ENCODE measurements at regions not wholly inside any gene's neighbourhood (a gene's known extent, or its start where the extent isn't known, plus 50 kb on each side); places are given as distances from the start of the nearest gene placed in this dataset.

DNA sequence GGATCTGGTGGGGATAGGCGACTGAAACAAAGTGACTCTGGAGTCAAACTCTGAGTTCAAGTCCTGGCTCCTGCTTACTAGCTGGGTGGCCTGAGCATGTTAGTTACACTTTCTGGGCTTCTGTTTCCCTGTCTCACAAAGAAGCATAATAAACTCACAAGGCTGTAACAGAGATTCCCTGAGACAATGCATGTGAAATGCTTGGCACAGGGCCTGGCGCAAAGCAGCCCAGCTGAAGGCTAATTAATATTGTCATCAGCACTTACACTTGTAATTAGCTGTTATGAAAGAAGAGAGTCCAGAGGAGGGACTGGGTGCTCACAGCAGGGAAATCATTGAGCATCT, 64.1 kb upstream of the SPOCK1 start:
- TF ChIP-seq, protein P1, sequence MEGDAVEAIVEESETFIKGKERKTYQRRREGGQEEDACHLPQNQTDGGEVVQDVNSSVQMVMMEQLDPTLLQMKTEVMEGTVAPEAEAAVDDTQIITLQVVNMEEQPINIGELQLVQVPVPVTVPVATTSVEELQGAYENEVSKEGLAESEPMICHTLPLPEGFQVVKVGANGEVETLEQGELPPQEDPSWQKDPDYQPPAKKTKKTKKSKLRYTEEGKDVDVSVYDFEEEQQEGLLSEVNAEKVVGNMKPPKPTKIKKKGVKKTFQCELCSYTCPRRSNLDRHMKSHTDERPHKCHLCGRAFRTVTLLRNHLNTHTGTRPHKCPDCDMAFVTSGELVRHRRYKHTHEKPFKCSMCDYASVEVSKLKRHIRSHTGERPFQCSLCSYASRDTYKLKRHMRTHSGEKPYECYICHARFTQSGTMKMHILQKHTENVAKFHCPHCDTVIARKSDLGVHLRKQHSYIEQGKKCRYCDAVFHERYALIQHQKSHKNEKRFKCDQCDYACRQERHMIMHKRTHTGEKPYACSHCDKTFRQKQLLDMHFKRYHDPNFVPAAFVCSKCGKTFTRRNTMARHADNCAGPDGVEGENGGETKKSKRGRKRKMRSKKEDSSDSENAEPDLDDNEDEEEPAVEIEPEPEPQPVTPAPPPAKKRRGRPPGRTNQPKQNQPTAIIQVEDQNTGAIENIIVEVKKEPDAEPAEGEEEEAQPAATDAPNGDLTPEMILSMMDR (conservative IDR thresholded peaks at IDR 0.05; ENCODE audit: low read depth in 2 of 2), result no peak
- TF ChIP-seq EZH2 (IDR thresholded peaks at IDR 0.05; ENCODE audit: low read depth, unreplicated experiment) (no peak), EZH2phosphoT487 (IDR thresholded peaks at IDR 0.05; ENCODE audit: unreplicated experiment) (no peak), ZNF331 (CRISPR knock-in tag; IDR thresholded peaks at IDR 0.05; ENCODE audit: low read depth) (no peak)
- TF ChIP-seq, protein P2, sequence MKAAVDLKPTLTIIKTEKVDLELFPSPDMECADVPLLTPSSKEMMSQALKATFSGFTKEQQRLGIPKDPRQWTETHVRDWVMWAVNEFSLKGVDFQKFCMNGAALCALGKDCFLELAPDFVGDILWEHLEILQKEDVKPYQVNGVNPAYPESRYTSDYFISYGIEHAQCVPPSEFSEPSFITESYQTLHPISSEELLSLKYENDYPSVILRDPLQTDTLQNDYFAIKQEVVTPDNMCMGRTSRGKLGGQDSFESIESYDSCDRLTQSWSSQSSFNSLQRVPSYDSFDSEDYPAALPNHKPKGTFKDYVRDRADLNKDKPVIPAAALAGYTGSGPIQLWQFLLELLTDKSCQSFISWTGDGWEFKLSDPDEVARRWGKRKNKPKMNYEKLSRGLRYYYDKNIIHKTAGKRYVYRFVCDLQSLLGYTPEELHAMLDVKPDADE (IDR thresholded peaks at IDR 0.05), result no peak
